Neural cell (in vitro differentiated cells): ENCODE measurements at regions not wholly inside any gene's neighbourhood (a gene's known extent, or its start where the extent isn't known, plus 50 kb on each side); places are given as distances from the start of the nearest gene placed in this dataset.

ENCODE experiments used
- CTCF ChIP-seq: fragments of 450-650 bp; IDR thresholded peaks from 2 replicates; pipeline ENCODE4 v1.5.1; 2014; ENCODE audit warnings: antibody characterized with exemption, mild to moderate bottlenecking, moderate library complexity; ENCODE audit not compliant: poor library complexity, severe bottlenecking
- REST ChIP-seq: IDR thresholded peaks from 2 replicates; pipeline ENCODE4 v1.6.1; 2012; ENCODE audit warnings: borderline replicate concordance

- TF ChIP-seq REST (no peak), CTCF (no peak)
Observed at GRCh38 chr16:6103561-6103960, 1006.0 kb upstream of the EEF2KMT start.
